Retinal pigment epithelial cell (primary cell): ENCODE measurements at regions not wholly inside any gene's neighbourhood (a gene's known extent, or its start where the extent isn't known, plus 50 kb on each side); places are given as distances from the start of the nearest gene placed in this dataset.

ENCODE experiments used
- DNase-seq: peaks from one replicate; pipeline ENCODE4 v3.0.0-alpha.2; 2010; ENCODE audit warnings: low read depth
- H3K4me3 ChIP-seq: 2 replicates; pipeline ENCODE4 v1.5.1; 2011; ENCODE audit warnings: mild to moderate bottlenecking, low read length, control low read depth, moderate library complexity
- CTCF ChIP-seq: conservative IDR thresholded peaks from 2 replicates; pipeline ENCODE4 v1.5.1; 2011; ENCODE audit warnings: low read depth, low read length, control low read depth, inconsistent platforms

- TF ChIP-seq CTCF: no peak
- H3K4me3 ChIP-seq: no peak overlapping the region
- no peak for DNase-seq
Measured at GRCh38 chr9:108720191-108720642, 135.6 kb downstream of the ACTL7B start.

GRCh38 chr9:108710424-108710823, 145.4 kb downstream of the ACTL7B start:
- no peak for TF ChIP-seq CTCF
- no peak overlapping the region for H3K4me3 ChIP-seq
- DNase-seq: no peak

- no peak for DNase-seq
- no peak overlapping the region for H3K4me3 ChIP-seq
- TF ChIP-seq CTCF: no peak
Measured at GRCh38 chr9:108709997-108710396, 145.8 kb downstream of the ACTL7B start.

- DNase-seq: no peak
- H3K4me3 ChIP-seq: no peak overlapping the region
- TF ChIP-seq CTCF: no peak
Measured at GRCh38 chr9:108709126-108709525, 146.7 kb downstream of the ACTL7B start.

- TF ChIP-seq CTCF: no peak
- DNase-seq: no peak
- H3K4me3 ChIP-seq: no peak overlapping the region
Measured at GRCh38 chr9:108708448-108708847, 147.3 kb downstream of the ACTL7B start.

GRCh38 chr9:108707120-108707519, 148.7 kb downstream of the ACTL7B start:
- H3K4me3 ChIP-seq: no peak overlapping the region
- TF ChIP-seq CTCF: no peak
- no peak for DNase-seq

GRCh38 chr9:108704156-108704852, 151.5 kb downstream of the ACTL7B start:
- no peak for TF ChIP-seq CTCF
- DNase-seq: no peak
- H3K4me3 ChIP-seq: no peak overlapping the region
